Psoas muscle (tissue), 7 donors: ENCODE measurements at regions not wholly inside any gene's neighbourhood (a gene's known extent, or its start where the extent isn't known, plus 50 kb on each side); places are given as distances from the start of the nearest gene placed in this dataset.
A peak's percentile ranks its signal among the peaks of the same experiment; 100 is the strongest.

Experiments
- ATAC-seq, 4 donors: fragments of 200-7000 bp; cut with Tn5 transposase; one replicate each; pipeline ENCODE4 v1.9.1; 2020; ENCODE audit warnings: moderate library complexity in 3 of 4, mild to moderate bottlenecking in 2 of 4
- DNase-seq, 2 donors: peaks; one replicate each; pipeline ENCODE4 v3.0.0-alpha.2; 2020
- H3K27ac ChIP-seq: fragments of 200-600 bp; one replicate; pipeline ENCODE4 v1.8.0; 2022
- H3K27me3 ChIP-seq, 3 donors: fragments of 200-600 bp in 1 of 3; one replicate each; pipeline versions ENCODE4 v1.6.1 to v1.8.0; 2013 to 2022; ENCODE audit warnings: low read length in 2 of 3, mild to moderate bottlenecking in 2 of 3, moderate library complexity in 1 of 3; ENCODE audit not compliant: insufficient read depth in 3 of 3
- H3K36me3 ChIP-seq, 2 donors: fragments of 200-600 bp in 1 of 2; one replicate each; pipeline versions ENCODE4 v1.6.1 to v1.8.0; 2013 to 2022; ENCODE audit warnings: low read depth in 1 of 2, mild to moderate bottlenecking in 1 of 2, moderate library complexity in 1 of 2; ENCODE audit not compliant: insufficient read depth in 1 of 2
- H3K4me1 ChIP-seq: fragments of 200-600 bp; one replicate; pipeline ENCODE4 v1.8.0; 2022
- H3K4me3 ChIP-seq: fragments of 200-600 bp; one replicate; pipeline ENCODE4 v1.8.0; 2022; ENCODE audit warnings: mild to moderate bottlenecking
- H3K9me3 ChIP-seq: fragments of 200-600 bp; one replicate; pipeline ENCODE4 v1.8.0; 2022
- CTCF ChIP-seq: fragments of 200-600 bp; IDR thresholded peaks from one replicate; pipeline ENCODE4 v1.8.0; 2022; ENCODE audit warnings: antibody characterized with exemption
- WGBS, 3 donors: extraction: QIAGEN DNeasy Blood & Tissue Kit; methylation state at CpG; one replicate each; pipeline versions ENCODE4 v1.1.6 to v1.1.7; 2013; 5-methylcytosine and 5-hydroxymethylcytosine counted together
- intact Hi-C, 2 donors: fragments of 100-400 bp; cut with DNase I; formaldehyde crosslinking; loops; one replicate each; pipeline versions ENCODE4 v1.11.0 to v1.14.2; 2022
- donor health status: healthy with polysubstance abuse.
- donor health status: DM: no; HTN: no; CAD: no; lungs with moderate emphysema.
- donor health status: Bipolar disorder and iron deficiency.
- donor health status: healthy.
- donor health status: DM: yes; HTN: yes; CAD: no.
- donor health status: DM: no; HTN: no; CAD: no.
- donor health status: DM: yes; HTN: yes; CAD: no.

GRCh38 chr5:73384861-73385260 is 63.7 kb downstream of the FOXD1 start:
- H3K4me1 ChIP-seq = peaks cover 12% of the 10 kb centered on the region
- no peak overlapping the region for H3K4me3 ChIP-seq
- no peaks in the 10 kb centered on the region for H3K36me3 ChIP-seq
- TF ChIP-seq CTCF = no peak
- 84 to 100% (median 88%) methylated on average over 1 of the region's 1 CpG for WGBS, 3 donors
- H3K9me3 ChIP-seq = peaks cover 7% of the 10 kb centered on the region
- H3K27ac ChIP-seq = no peak overlapping the region
- ATAC-seq (no peak), DNase-seq (no peak)
- intact Hi-C loops = no loop called here
- H3K27me3 ChIP-seq = peaks cover 0 to 49% (median 21%) of the 10 kb centered on the region in 3 donors

- H3K27ac ChIP-seq = no peak overlapping the region
- intact Hi-C loops = no loop called here
- peak overlapping the region; percentile 57 for H3K4me3 ChIP-seq
- H3K36me3 ChIP-seq = no peaks in the 10 kb centered on the region
- TF ChIP-seq CTCF = no peak
- H3K27me3 ChIP-seq = peaks cover 7 to 71% (median 21%) of the 10 kb centered on the region in 3 donors
- H3K9me3 ChIP-seq = peaks cover 7% of the 10 kb centered on the region
- H3K4me1 ChIP-seq = peaks cover 12% of the 10 kb centered on the region
- peak in 1 of 4 donors; percentile 7 for ATAC-seq
- no peak for DNase-seq
- 11 to 18% (median 16%) methylated on average over 27 of the region's 27 CpGs for WGBS, 3 donors
These were observed 66.2 kb downstream of the FOXD1 start for GRCh38 chr5:73382401-73382740.

- H3K27me3 ChIP-seq = peaks cover 12 to 75% (median 21%) of the 10 kb centered on the region in 3 donors
- no peak for TF ChIP-seq CTCF
- H3K9me3 ChIP-seq = peaks cover 7% of the 10 kb centered on the region
- H3K4me3 ChIP-seq = peak overlapping the region; percentile 57
- peaks cover 12% of the 10 kb centered on the region for H3K4me1 ChIP-seq
- H3K36me3 ChIP-seq = no peaks in the 10 kb centered on the region
- H3K27ac ChIP-seq = no peak overlapping the region
- WGBS, 3 donors = 6 to 9% (median 7%) methylated on average over 69 to 90 of the region's 90 CpGs
- intact Hi-C loops = no loop called here
- DNase-seq (peak in 1 of 2 donors; percentile 41), ATAC-seq (peak in 2 of 4 donors; percentile 15 to 26)
These were observed 66.8 kb downstream of the FOXD1 start for GRCh38 chr5:73381590-73382400.

- WGBS, 3 donors = 19 to 22% (median 22%) methylated on average over 50 to 54 of the region's 54 CpGs
- TF ChIP-seq CTCF = no peak
- no peaks in the 10 kb centered on the region for H3K36me3 ChIP-seq
- H3K27me3 ChIP-seq = peaks cover 12 to 79% (median 21%) of the 10 kb centered on the region in 3 donors
- no peak overlapping the region for H3K27ac ChIP-seq
- ATAC-seq (no peak), DNase-seq (no peak)
- intact Hi-C loops = no loop called here
- H3K9me3 ChIP-seq = peaks cover 7% of the 10 kb centered on the region
- peaks cover 12% of the 10 kb centered on the region for H3K4me1 ChIP-seq
- H3K4me3 ChIP-seq = peak overlapping the region; percentile 57
These were observed 67.6 kb downstream of the FOXD1 start for GRCh38 chr5:73380710-73381589.
